B cell (primary cell): ENCODE measurements at regions not wholly inside any gene's neighbourhood (a gene's known extent, or its start where the extent isn't known, plus 50 kb on each side); places are given as distances from the start of the nearest gene placed in this dataset.

Experiments
- ATAC-seq: fragments of 200-7000 bp; cut with Tn5 transposase; one replicate; pipeline ENCODE4 v1.10.0; 2021; ENCODE audit warnings: low read depth, mild to moderate bottlenecking, moderate number of reproducible peaks, moderate library complexity
- CTCF ChIA-PET: fragments of 350-600 bp; sonication (Branson Sonifier 250); formaldehyde crosslinking; loops from one replicate; lab custom pipeline; 2021; ENCODE audit warnings: antibody characterized with exemption, inconsistent platforms; lab: Charles Lee
- POLR2A ChIA-PET: fragments of 350-600 bp; sonication (Branson Sonifier 250); formaldehyde crosslinking; loops from one replicate; lab custom pipeline; 2021; ENCODE audit warnings: antibody characterized with exemption; lab: Charles Lee
- DNase-seq: peaks from one replicate; pipeline ENCODE4 v3.0.0; 2013
- H2AFZ ChIP-seq: 2 replicates; pipeline ENCODE4 v1.6.1; 2012; ENCODE audit warnings: mild to moderate bottlenecking, low read depth, low read length; ENCODE audit not compliant: insufficient read depth, poor library complexity, severe bottlenecking
- H3K27ac ChIP-seq, 2 donors: 1 replicate in 1 of 2; 2 replicates in 1 of 2; pipeline ENCODE4 v1.5.1; 2012 to 2013; ENCODE audit warnings: low read length in 2 of 2, mild to moderate bottlenecking in 2 of 2, moderate library complexity in 1 of 2
- H3K27me3 ChIP-seq, 4 experiments: fragments of 200-600 bp in 1 of 4; sonication (generic) in 1 of 4; replicated peaks in 1 of 4; 1 replicate in 2 of 4; 2 replicates in 2 of 4; pipeline versions ENCODE4 v1.6.1 to v1.7.0; 2013 to 2016; ENCODE audit warnings: low read length in 3 of 4, mild to moderate bottlenecking in 2 of 4, mixed read lengths in 1 of 4, moderate library complexity in 1 of 4; ENCODE audit not compliant: insufficient read depth in 4 of 4, control insufficient read depth in 3 of 4; ENCODE audit errors: control extremely low read depth in 1 of 4
- H3K36me3 ChIP-seq, 2 experiments: replicated peaks in 1 of 2; 1 replicate in 1 of 2; 2 replicates in 1 of 2; pipeline versions ENCODE4 v1.6.1 to v1.7.1; 2013; ENCODE audit warnings: low read length in 1 of 2; ENCODE audit not compliant: insufficient read depth in 2 of 2, control insufficient read depth in 1 of 2; ENCODE audit errors: control extremely low read depth in 1 of 2, extremely low read depth in 1 of 2
- H3K4me1 ChIP-seq, 2 donors: fragments of 200-600 bp in 1 of 2; sonication (generic) in 1 of 2; 1 replicate in 1 of 2; 2 replicates in 1 of 2; pipeline versions ENCODE4 v1.5.1 to v1.6.1; 2013 to 2017; ENCODE audit warnings: low read length in 2 of 2; ENCODE audit not compliant: control insufficient read depth in 2 of 2, insufficient read depth in 2 of 2
- H3K4me2 ChIP-seq: replicated peaks from 2 replicates; pipeline ENCODE3; 2012; ENCODE audit warnings: mild to moderate bottlenecking, low read depth, low read length; ENCODE audit not compliant: poor library complexity, severe bottlenecking
- H3K4me3 ChIP-seq, 5 experiments: fragments of 200-600 bp in 1 of 5; sonication (generic) in 1 of 5; 1 replicate in 3 of 5; 2 replicates in 2 of 5; pipeline versions ENCODE4 v1.5.1 to v1.7.0; 2011 to 2016; ENCODE audit warnings: low read length in 4 of 5, mild to moderate bottlenecking in 4 of 5, low read depth in 2 of 5, control low read depth in 1 of 5, moderate library complexity in 1 of 5; ENCODE audit not compliant: insufficient read depth in 1 of 5; ENCODE audit errors: control extremely low read depth in 1 of 5, extremely low read depth in 1 of 5
- H3K79me2 ChIP-seq: fragments of 200-600 bp; sonication (generic); one replicate; pipeline ENCODE4 v1.6.0; 2016; ENCODE audit warnings: low read length; ENCODE audit not compliant: control insufficient read depth, insufficient read depth
- H3K9ac ChIP-seq: fragments of 200-600 bp; sonication (generic); 2 replicates; pipeline ENCODE4 v1.6.1; 2017; ENCODE audit warnings: mild to moderate bottlenecking, low read length, moderate library complexity
- H3K9me3 ChIP-seq, 3 donors: one replicate each; pipeline versions ENCODE4 v1.6.1 to v1.7.1; 2013; ENCODE audit warnings: low read length in 2 of 3; ENCODE audit not compliant: control insufficient read depth in 2 of 3, insufficient read depth in 1 of 3; ENCODE audit errors: control extremely low read depth in 1 of 3
- H4K20me1 ChIP-seq: 2 replicates; pipeline ENCODE4 v1.6.0; 2012; ENCODE audit warnings: mild to moderate bottlenecking, low read length; ENCODE audit not compliant: insufficient read depth, control insufficient read depth, poor library complexity, severe bottlenecking
- H3K27ac Mint-ChIP-seq: one replicate; pipeline ENCODE4 v1.8.0; 2021; ENCODE audit warnings: mixed read lengths
- H3K27me3 Mint-ChIP-seq: one replicate; pipeline ENCODE4 v1.8.0; 2021; ENCODE audit warnings: mixed read lengths
- H3K4me1 Mint-ChIP-seq: one replicate; pipeline ENCODE4 v1.8.0; 2021; ENCODE audit warnings: mixed read lengths
- H3K4me3 Mint-ChIP-seq: one replicate; pipeline ENCODE4 v1.8.0; 2021; ENCODE audit warnings: mixed read lengths
- H3K9me3 Mint-ChIP-seq: one replicate; pipeline ENCODE4 v1.8.0; 2022; ENCODE audit warnings: mixed read lengths; ENCODE audit not compliant: insufficient read depth
- CTCF ChIP-seq: fragments of 200-600 bp; IDR thresholded peaks from one replicate; pipeline ENCODE4 v1.8.0; 2022; ENCODE audit warnings: antibody characterized with exemption, mild to moderate bottlenecking
- EZH2 ChIP-seq: IDR thresholded peaks from 2 replicates; pipeline ENCODE4 v1.6.1; 2012; ENCODE audit warnings: borderline replicate concordance, low read depth, mild to moderate bottlenecking, moderate library complexity, low read length; ENCODE audit not compliant: insufficient read depth, poor library complexity, severe bottlenecking
- WGBS: methylation state at CpG from one replicate; pipeline ENCODE4 v1.1.5; 2013; ENCODE audit warnings: missing lambda C conversion rate; ENCODE audit not compliant: insufficient coverage; 5-methylcytosine and 5-hydroxymethylcytosine counted together
- intact Hi-C: fragments of 100-400 bp; cut with micrococcal nuclease; formaldehyde crosslinking; loops from one replicate; pipeline ENCODE4 v1.10.0; 2022

- 92% methylated on average over 4 of the region's 4 CpGs for WGBS
- intact Hi-C loops: no loop called here
- no peak for DNase-seq
- Histone ChIP-seq H3K36me3 (no peaks in the 10 kb centered on the region), H3K4me1 (no peaks in the 10 kb centered on the region), H2AFZ (no peak overlapping the region), H3K27ac (no peak overlapping the region), H3K27me3 (peaks cover 0 to 4% (median 0%) of the 10 kb centered on the region in 4 experiments), H3K4me2 (no peak overlapping the region), H3K9me3 (no peaks in the 10 kb centered on the region), H3K4me3 (no peak overlapping the region), H3K9ac (no peak overlapping the region), H4K20me1 (no peaks in the 10 kb centered on the region), H3K79me2 (no peaks in the 10 kb centered on the region)
- Mint-ChIP-seq H3K9me3 (no peaks in the 10 kb centered on the region), H3K27ac (no peak overlapping the region), H3K4me1 (no peaks in the 10 kb centered on the region), H3K4me3 (no peak overlapping the region), H3K27me3 (peaks cover 3% of the 10 kb centered on the region)
- CTCF ChIA-PET: interaction anchor here (1.6 kb wide), 1 partner anchor 296 kb away, joined by 10 read pairs; no protein-coding TSS in a partner anchor
- POLR2A ChIA-PET: interaction anchor here (0.6 kb wide), 1 partner anchor 39 kb away, joined by 3 read pairs; no protein-coding TSS in a partner anchor
- ATAC-seq: no peak
- TF ChIP-seq EZH2 (no peak), CTCF (no peak)
Measured at GRCh38 chr7:35995334-35995733, 157.7 kb upstream of the EEPD1 start.

GRCh38 chr7:35998481-35998880 is 154.6 kb upstream of the EEPD1 start:
- H3K36me3 ChIP-seq: no peaks in the 10 kb centered on the region
- no peaks in the 10 kb centered on the region for H3K4me1 ChIP-seq
- H3K9me3 ChIP-seq: no peaks in the 10 kb centered on the region
- ChIA-PET POLR2A (no interaction called here), CTCF (no interaction called here)
- no peak overlapping the region for H2AFZ ChIP-seq
- TF ChIP-seq EZH2 (no peak), CTCF (no peak)
- H3K27ac Mint-ChIP-seq: no peak overlapping the region
- H3K9me3 Mint-ChIP-seq: no peaks in the 10 kb centered on the region
- no peak overlapping the region for H3K4me2 ChIP-seq
- H3K4me3 ChIP-seq: no peak overlapping the region
- H3K27ac ChIP-seq: no peak overlapping the region
- no peak overlapping the region for H3K4me3 Mint-ChIP-seq
- H3K4me1 Mint-ChIP-seq: no peaks in the 10 kb centered on the region
- H3K27me3 Mint-ChIP-seq: no peaks in the 10 kb centered on the region
- H4K20me1 ChIP-seq: no peaks in the 10 kb centered on the region
- H3K9ac ChIP-seq: no peak overlapping the region
- no peak for ATAC-seq
- intact Hi-C loops: no loop called here
- DNase-seq: no peak
- no peaks in the 10 kb centered on the region for H3K27me3 ChIP-seq
- H3K79me2 ChIP-seq: no peaks in the 10 kb centered on the region
- WGBS: 100% methylated on average over 1 of the region's 5 CpGs
